HG03066 (cell line): ENCODE measurements at regions not wholly inside any gene's neighbourhood (a gene's known extent, or its start where the extent isn't known, plus 50 kb on each side); places are given as distances from the start of the nearest gene placed in this dataset.
"Not testable (repeated sequence)": the region's sequence is repeated elsewhere in the genome, so short reads cannot be mapped to it uniquely, and the experiment has no call there.

Experiments
- ATAC-seq: cut with Tn5 transposase; IDR thresholded peaks from one replicate; pipeline ENCODE4 v1.9.1; 2021; ENCODE audit warnings: low read depth; ENCODE audit not compliant: unreplicated experiment

GRCh38 chr12:93078577-93078976, 149.5 kb upstream of the EEA1 start:
- ATAC-seq: no peak

GRCh38 chr12:93079271-93079670, 150.2 kb upstream of the EEA1 start:
- no peak for ATAC-seq

GRCh38 chr12:93079976-93080375, 150.9 kb upstream of the EEA1 start:
- no peak for ATAC-seq

GRCh38 chr12:93080452-93080851, 151.4 kb upstream of the EEA1 start:
- no peak for ATAC-seq

- no peak for ATAC-seq
These were observed 152.1 kb upstream of the EEA1 start for GRCh38 chr12:93080994-93081809.

GRCh38 chr12:93081810-93082165, 152.7 kb upstream of the EEA1 start:
- ATAC-seq: no peak

GRCh38 chr12:93085383-93086287, 156.5 kb upstream of the EEA1 start:
- no peak for ATAC-seq

- ATAC-seq: no peak
These were observed 157.2 kb upstream of the EEA1 start for GRCh38 chr12:93086288-93086727.

- ATAC-seq: no peak
These were observed 158.9 kb upstream of the EEA1 start for GRCh38 chr12:93087840-93088610.

- no peak for ATAC-seq
These were observed 160.9 kb upstream of the EEA1 start for GRCh38 chr12:93089805-93090569.

- no peak for ATAC-seq
These were observed 161.7 kb upstream of the EEA1 start for GRCh38 chr12:93090731-93091172.

GRCh38 chr12:93091886-93092648, 163.0 kb upstream of the EEA1 start:
- ATAC-seq: no peak

GRCh38 chr12:93092649-93092945, 163.5 kb upstream of the EEA1 start:
- ATAC-seq: no peak

- ATAC-seq: no peak
These were observed 164.1 kb upstream of the EEA1 start for GRCh38 chr12:93093243-93093642.

- not testable (repeated sequence) for ATAC-seq
These were observed 165.1 kb upstream of the EEA1 start for GRCh38 chr12:93094222-93094621.

- peak; percentile 91 for ATAC-seq
These were observed 166.1 kb upstream of the EEA1 start for GRCh38 chr12:93094988-93095737.

- ATAC-seq: no peak
These were observed 168.3 kb upstream of the EEA1 start for GRCh38 chr12:93097417-93097816.

GRCh38 chr12:93098077-93098476, 169.0 kb upstream of the EEA1 start:
- ATAC-seq: no peak

- no peak for ATAC-seq
These were observed 170.7 kb upstream of the EEA1 start for GRCh38 chr12:93099792-93100191.
